Thymus (tissue), 11 donors: ENCODE measurements at regions not wholly inside any gene's neighbourhood (a gene's known extent, or its start where the extent isn't known, plus 50 kb on each side); places are given as distances from the start of the nearest gene placed in this dataset.
"Not testable (repeated sequence)": the region's sequence is repeated elsewhere in the genome, so short reads cannot be mapped to it uniquely, and the experiment has no call there.

Source experiments
- DNase-seq, 9 donors: peaks; one replicate each; pipeline ENCODE4 v3.0.0-alpha.2; 2013; ENCODE audit warnings: low spot score in 9 of 9, low read depth in 6 of 9, missing footprints in 1 of 9
- H3K27ac ChIP-seq, 2 donors: one replicate each; pipeline ENCODE4 v1.5.1; 2013; ENCODE audit warnings: control low read depth in 1 of 2, low read depth in 1 of 2, low read length in 1 of 2, mild to moderate bottlenecking in 1 of 2, moderate library complexity in 1 of 2
- H3K27me3 ChIP-seq, 2 donors: one replicate each; pipeline ENCODE4 v1.5.1; 2013; ENCODE audit warnings: low read length in 1 of 2; ENCODE audit not compliant: control insufficient read depth in 2 of 2, insufficient read depth in 1 of 2
- H3K36me3 ChIP-seq, 2 donors: one replicate each; pipeline ENCODE4 v1.5.1; 2013; ENCODE audit warnings: low read length in 1 of 2, mild to moderate bottlenecking in 1 of 2, moderate library complexity in 1 of 2; ENCODE audit not compliant: control insufficient read depth in 2 of 2, insufficient read depth in 2 of 2
- H3K4me1 ChIP-seq, 2 donors: one replicate each; pipeline ENCODE4 v1.5.1; 2013; ENCODE audit warnings: low read length in 2 of 2; ENCODE audit not compliant: control insufficient read depth in 2 of 2, insufficient read depth in 2 of 2
- H3K4me3 ChIP-seq, 2 donors: one replicate each; pipeline ENCODE4 v1.5.1; 2013; ENCODE audit warnings: low read length in 2 of 2, control low read depth in 1 of 2, mild to moderate bottlenecking in 1 of 2
- H3K9me3 ChIP-seq, 2 donors: one replicate each; pipeline ENCODE4 v1.5.1; 2013; ENCODE audit warnings: low read length in 1 of 2, mild to moderate bottlenecking in 1 of 2; ENCODE audit not compliant: control insufficient read depth in 2 of 2, insufficient read depth in 1 of 2
- WGBS: extraction: QIAGEN DNeasy Blood & Tissue Kit; methylation state at CpG from one replicate; pipeline ENCODE4 v1.1.7; 2013; 5-methylcytosine and 5-hydroxymethylcytosine counted together
- donor health status: healthy.

DNA sequence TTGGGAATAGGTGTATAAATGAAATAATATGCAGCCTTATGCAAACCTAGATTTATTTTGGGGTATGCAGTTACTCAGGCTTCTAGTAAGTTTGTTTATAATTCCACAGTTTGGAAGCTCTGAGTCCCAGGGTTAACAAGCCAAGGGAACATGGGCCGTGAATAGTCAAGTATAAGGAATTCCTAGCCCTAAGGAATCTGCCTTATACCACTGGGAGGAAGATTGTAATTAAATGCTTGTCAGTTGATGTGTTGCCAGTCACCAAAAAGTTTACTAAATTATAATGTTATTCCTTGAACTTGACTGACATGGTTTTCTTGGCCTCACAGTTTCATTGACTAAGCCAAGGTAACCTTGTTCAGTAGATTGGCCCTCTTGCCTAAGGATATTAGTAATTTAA, 72.4 kb upstream of the SGO1 start:
- Histone ChIP-seq H3K9me3 (no peaks in the 10 kb centered on the region), H3K36me3 (no peaks in the 10 kb centered on the region), H3K4me3 (no peak overlapping the region), H3K27ac (no peak overlapping the region), H3K27me3 (no peaks in the 10 kb centered on the region), H3K4me1 (no peaks in the 10 kb centered on the region)
- DNase-seq: no peak
- WGBS: 95% methylated on average over 1 of the region's 1 CpG

DNA sequence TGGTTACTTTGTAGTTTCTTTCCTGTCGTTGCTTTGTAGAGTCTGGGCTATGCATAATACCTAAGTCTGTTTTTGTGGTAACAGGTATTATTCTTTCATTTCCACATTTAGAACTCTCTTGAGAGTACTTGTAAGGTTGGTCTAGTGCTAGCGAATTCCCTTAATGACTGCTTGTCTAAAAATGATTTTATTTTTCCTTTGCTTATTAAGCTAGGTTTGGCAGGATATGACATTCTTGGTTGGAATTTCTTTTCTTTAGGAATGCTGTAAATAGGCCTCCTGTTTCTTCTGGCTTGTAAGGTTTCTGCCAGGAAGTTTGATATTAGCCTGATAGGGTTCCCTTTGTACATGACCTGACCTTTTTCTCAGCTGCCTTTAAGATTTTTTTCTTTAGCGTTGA, 70.1 kb upstream of the SGO1 start:
- H3K27me3 ChIP-seq: no peaks in the 10 kb centered on the region
- no peaks in the 10 kb centered on the region for H3K9me3 ChIP-seq
- no peak overlapping the region for H3K4me3 ChIP-seq
- no peaks in the 10 kb centered on the region for H3K4me1 ChIP-seq
- 81% methylated on average over 3 of the region's 3 CpGs for WGBS
- DNase-seq: no peak
- H3K36me3 ChIP-seq: no peaks in the 10 kb centered on the region
- H3K27ac ChIP-seq: no peak overlapping the region

DNA sequence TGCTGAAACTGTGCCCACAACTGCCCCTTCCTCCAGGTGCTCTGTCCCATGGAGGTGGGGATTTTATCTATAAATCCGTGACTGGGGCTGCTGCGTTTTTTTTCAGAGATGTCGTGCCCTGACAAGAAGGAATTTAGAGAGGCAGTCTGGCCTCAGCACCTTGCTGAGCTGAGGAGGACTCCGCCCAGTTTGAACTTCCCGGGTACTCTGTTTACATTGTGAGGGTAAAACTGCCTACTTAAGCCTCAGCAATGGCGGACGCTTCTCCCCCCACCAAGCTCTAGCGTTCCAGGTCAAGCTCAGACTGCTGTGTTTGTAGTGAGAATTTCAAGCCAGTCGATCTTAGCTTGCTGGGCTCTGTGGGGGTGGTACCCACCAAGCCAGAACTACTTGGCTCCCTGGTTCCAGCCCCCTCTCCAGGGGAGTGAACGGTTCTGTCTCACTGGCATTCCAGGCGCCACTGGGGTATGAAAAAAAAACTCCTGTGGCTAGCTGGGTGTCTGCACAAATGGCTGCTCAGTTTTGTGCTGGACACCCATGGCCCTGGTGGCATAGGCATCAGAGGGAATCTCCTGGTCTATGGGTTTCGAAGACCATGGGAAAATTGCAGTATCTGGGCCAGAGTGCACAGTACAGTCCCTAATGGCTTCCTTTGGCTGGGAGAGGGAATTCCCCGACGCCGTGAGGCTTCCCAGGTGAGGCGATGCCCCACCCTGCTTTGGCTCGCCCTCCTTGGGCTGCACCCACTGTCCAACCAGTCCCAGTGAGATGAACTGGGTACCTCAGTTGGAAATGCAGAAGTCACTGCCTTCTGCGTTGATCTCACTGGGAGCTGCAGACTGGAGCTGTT, 68.5 kb upstream of the SGO1 start:
- Histone ChIP-seq H3K4me3 (no peak overlapping the region), H3K27ac (no peak overlapping the region), H3K27me3 (no peaks in the 10 kb centered on the region), H3K36me3 (no peaks in the 10 kb centered on the region), H3K9me3 (no peaks in the 10 kb centered on the region), H3K4me1 (no peaks in the 10 kb centered on the region)
- WGBS: 93% methylated on average over 18 of the region's 18 CpGs
- DNase-seq: no peak

DNA sequence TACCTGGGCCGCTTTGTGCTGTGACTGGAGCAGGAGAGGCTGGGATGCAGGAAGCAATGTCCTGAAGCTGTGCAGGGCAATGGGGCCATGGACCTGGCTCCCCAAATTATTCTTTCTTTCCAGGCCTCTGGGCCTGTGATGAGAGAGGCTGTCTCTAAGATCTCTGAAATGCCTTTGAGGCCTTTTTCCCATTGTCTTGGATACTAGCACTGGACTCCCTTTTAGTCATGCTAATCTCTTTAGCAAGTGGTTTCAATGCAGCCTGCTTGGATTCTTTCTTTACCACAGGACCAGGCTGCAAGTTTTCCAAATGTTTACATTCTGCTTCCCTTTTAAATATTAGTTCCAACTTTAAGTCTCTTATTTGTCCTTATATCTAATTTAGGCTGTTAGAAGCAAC, 64.8 kb upstream of the SGO1 start:
- H3K27me3 ChIP-seq: no peaks in the 10 kb centered on the region
- H3K9me3 ChIP-seq: no peaks in the 10 kb centered on the region
- no peak overlapping the region for H3K27ac ChIP-seq
- no peak overlapping the region for H3K4me3 ChIP-seq
- 98% methylated on average over 1 of the region's 1 CpG for WGBS
- no peak for DNase-seq
- no peaks in the 10 kb centered on the region for H3K4me1 ChIP-seq
- H3K36me3 ChIP-seq: no peaks in the 10 kb centered on the region

DNA sequence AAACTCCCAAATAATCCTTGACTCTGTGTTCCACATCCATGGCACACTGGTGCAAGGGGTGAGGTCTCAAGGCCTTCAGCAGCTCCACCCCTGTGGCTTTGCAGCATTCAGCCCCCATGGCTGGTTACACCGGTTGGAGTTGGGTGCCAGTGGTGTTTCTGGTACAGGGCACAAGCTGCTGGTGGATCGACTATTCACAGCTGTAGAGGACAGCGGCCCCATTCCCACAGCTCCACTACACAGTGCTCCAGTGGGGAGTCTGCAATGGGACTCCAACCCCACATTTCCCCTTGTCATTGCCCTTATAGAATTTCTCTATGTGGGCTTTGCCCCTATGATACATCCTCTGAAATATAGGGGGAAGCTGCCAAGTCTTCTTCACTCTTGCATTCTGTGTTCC, 64.3 kb upstream of the SGO1 start:
- H3K4me3 ChIP-seq: no peak overlapping the region
- 97% methylated on average over 3 of the region's 3 CpGs for WGBS
- no peak for DNase-seq

DNA sequence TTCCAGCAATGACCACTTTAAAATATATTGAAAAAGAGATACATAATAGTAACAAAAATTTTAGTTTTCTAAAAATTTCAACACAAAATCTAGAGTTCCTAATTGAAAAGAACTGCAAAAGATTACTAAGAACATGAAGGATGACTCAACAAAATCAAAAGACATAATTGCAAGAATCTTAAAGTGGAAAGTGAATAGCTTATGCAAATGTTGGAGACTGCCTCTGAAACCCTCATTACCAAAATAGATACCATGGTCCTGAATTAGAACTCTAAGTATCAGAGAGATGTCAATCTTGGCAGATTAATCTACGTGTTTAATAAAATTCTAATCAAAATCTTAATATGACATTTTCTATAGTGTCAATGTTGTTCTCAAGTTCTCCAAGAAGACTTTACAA, 60.7 kb upstream of the SGO1 start:
- Histone ChIP-seq H3K4me1 (no peaks in the 10 kb centered on the region), H3K4me3 (no peak overlapping the region), H3K36me3 (no peaks in the 10 kb centered on the region), H3K27ac (no peak overlapping the region), H3K27me3 (no peaks in the 10 kb centered on the region), H3K9me3 (no peaks in the 10 kb centered on the region)
- WGBS: 92% methylated on average over 1 of the region's 1 CpG
- no peak for DNase-seq

More for the DNA sequence above, 64.3 kb upstream of the SGO1 start:
- H3K9me3 ChIP-seq: no peaks in the 10 kb centered on the region
- H3K27me3 ChIP-seq: no peaks in the 10 kb centered on the region
- H3K27ac ChIP-seq: no peak overlapping the region
- no peaks in the 10 kb centered on the region for H3K36me3 ChIP-seq
- H3K4me1 ChIP-seq: no peaks in the 10 kb centered on the region

DNA sequence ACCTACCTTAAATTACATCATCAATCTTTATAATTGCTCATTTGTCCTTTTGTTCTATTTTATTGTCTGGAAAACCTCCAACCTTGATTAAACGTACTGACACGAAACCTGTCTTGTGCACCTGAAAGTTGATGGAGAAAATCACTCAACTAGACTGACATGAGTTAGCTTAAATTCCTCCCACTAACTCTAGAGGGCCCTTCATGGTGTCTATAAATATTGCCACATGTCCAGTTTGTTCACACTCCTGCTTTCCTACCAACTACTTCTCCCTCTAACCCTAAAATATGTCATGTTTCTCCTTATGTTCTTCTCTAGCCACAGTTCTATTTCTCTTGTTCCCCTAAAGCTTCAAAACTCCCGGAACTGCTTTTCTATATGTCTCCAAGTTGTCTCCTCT, 59.8 kb upstream of the SGO1 start:
- no peak for DNase-seq
- H3K9me3 ChIP-seq: no peaks in the 10 kb centered on the region
- no peaks in the 10 kb centered on the region for H3K36me3 ChIP-seq
- no peaks in the 10 kb centered on the region for H3K27me3 ChIP-seq
- WGBS: 96% methylated on average over 3 of the region's 3 CpGs
- no peaks in the 10 kb centered on the region for H3K4me1 ChIP-seq
- H3K27ac ChIP-seq: no peak overlapping the region
- no peak overlapping the region for H3K4me3 ChIP-seq

DNA sequence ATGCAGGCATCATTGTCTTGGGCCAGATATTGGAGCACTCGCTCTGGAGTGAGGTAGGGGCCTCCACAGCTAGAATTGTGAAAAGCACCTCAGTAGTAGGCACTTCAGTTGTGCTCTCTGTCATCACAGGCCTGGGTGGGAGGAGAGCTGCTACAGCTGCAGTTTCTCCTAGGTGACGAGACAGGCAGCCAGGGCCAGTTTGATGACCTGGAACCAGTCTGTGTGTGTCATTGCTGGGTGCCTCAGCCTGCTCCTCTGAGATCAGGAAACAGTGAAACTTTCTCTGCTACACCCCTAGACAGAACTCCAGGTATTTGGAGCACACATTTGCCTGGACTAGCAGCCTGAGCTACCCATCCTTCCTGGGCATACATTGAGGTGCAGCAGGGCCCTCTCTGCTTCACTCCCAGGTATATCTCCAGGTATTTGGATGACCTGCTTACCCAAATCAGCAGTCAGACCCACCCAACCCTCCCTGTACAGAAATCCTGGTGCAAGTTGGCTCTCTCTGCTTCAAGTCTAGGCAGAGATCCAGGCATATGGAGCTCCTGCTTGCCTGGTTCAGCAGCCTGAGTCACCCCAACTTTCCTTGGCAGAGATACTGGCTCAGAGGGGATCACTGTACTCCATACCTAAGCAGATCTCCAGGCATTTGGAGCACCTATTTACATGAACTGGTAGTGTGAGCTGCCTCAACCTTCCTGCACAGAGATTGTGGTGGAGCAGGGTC, 54.3 kb upstream of the SGO1 start:
- Histone ChIP-seq H3K4me1 (no peaks in the 10 kb centered on the region), H3K27me3 (no peaks in the 10 kb centered on the region), H3K36me3 (no peaks in the 10 kb centered on the region), H3K4me3 (no peak overlapping the region), H3K27ac (no peak overlapping the region), H3K9me3 (no peaks in the 10 kb centered on the region)
- WGBS: 96% methylated on average over 2 of the region's 2 CpGs
- no peak for DNase-seq

DNA sequence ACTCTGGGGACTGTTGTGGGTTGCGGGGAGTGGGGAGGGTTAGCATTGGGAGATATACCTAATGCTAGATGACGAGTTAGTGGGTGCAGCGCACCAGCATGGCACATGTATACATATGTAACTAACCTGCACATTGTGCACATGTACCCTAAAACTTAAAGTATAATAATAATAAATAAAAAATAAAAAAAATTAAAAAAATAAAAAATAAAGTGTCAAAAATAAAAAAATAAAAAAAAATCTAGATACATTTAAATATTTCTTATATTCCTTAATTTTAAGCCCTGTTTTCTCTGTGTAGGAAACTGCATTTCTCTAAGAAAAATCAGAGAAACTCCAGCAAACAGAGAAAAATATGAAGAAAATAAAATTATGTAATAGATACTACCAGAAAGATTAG, 52.2 kb upstream of the SGO1 start:
- WGBS: 96% methylated on average over 3 of the region's 3 CpGs
- H3K9me3 ChIP-seq, H3K27me3 ChIP-seq, H3K4me3 ChIP-seq, H3K27ac ChIP-seq, H3K4me1 ChIP-seq, H3K36me3 ChIP-seq, DNase-seq: not testable (repeated sequence)
